DOHH2 (cell line): ENCODE measurements at regions not wholly inside any gene's neighbourhood (a gene's known extent, or its start where the extent isn't known, plus 50 kb on each side); places are given as distances from the start of the nearest gene placed in this dataset.

Experiments
- CTCF ChIP-seq: fragments of 200-600 bp; sonication (generic); IDR thresholded peaks from one replicate; pipeline ENCODE4 v1.5.1; 2014; ENCODE audit warnings: antibody characterized with exemption, mild to moderate bottlenecking, low read depth, low read length; ENCODE audit not compliant: poor library complexity, severe bottlenecking
- EZH2phosphoT487 ChIP-seq: fragments of 200-600 bp; sonication (generic); IDR thresholded peaks from 2 replicates; pipeline ENCODE4 v1.6.1; 2017; ENCODE audit warnings: borderline replicate concordance, mild to moderate bottlenecking, antibody characterized with exemption, low read length, moderate library complexity, mixed read lengths

- TF ChIP-seq CTCF, result no peak
- TF ChIP-seq EZH2phosphoT487, result no peak
These were observed 346.7 kb downstream of the CCSER2 start for GRCh38 chr10:84675060-84675459.
